ENCODE measurements at regions not wholly inside any gene's neighbourhood (a gene's known extent, or its start where the extent isn't known, plus 50 kb on each side); places are given as distances from the start of the nearest gene placed in this dataset.

GRCh38 chr4:171629737-171630136 lies 183.5 kb upstream of the GALNTL6 start:
- DNase-seq (ENCODE audit: low spot score) = no peak

- no peak for DNase-seq (ENCODE audit: low spot score)
These were observed 184.0 kb upstream of the GALNTL6 start for GRCh38 chr4:171629182-171629581.

GRCh38 chr4:171626554-171626953 lies 186.7 kb upstream of the GALNTL6 start:
- no peak for DNase-seq (ENCODE audit: low spot score)

GRCh38 chr4:171622729-171623128 lies 190.5 kb upstream of the GALNTL6 start:
- no peak for DNase-seq (ENCODE audit: low spot score)

- no peak for DNase-seq (ENCODE audit: low spot score)
These were observed 191.6 kb upstream of the GALNTL6 start for GRCh38 chr4:171621646-171622045.

GRCh38 chr4:171612907-171613306 lies 200.3 kb upstream of the GALNTL6 start:
- DNase-seq (ENCODE audit: low spot score) = no peak

GRCh38 chr4:171602638-171603355 lies 210.4 kb upstream of the GALNTL6 start:
- no peak for DNase-seq (ENCODE audit: low spot score)

- DNase-seq (ENCODE audit: low spot score) = no peak
These were observed 212.1 kb upstream of the GALNTL6 start for GRCh38 chr4:171601091-171601490.

- DNase-seq (ENCODE audit: low spot score) = no peak
These were observed 213.6 kb upstream of the GALNTL6 start for GRCh38 chr4:171599628-171600027.

- DNase-seq (ENCODE audit: low spot score) = no peak
These were observed 218.9 kb upstream of the GALNTL6 start for GRCh38 chr4:171594293-171594692.

- DNase-seq (ENCODE audit: low spot score) = no peak
These were observed 222.5 kb upstream of the GALNTL6 start for GRCh38 chr4:171590716-171591115.

- DNase-seq (ENCODE audit: low spot score) = no peak
These were observed 224.4 kb upstream of the GALNTL6 start for GRCh38 chr4:171588764-171589163.

- no peak for DNase-seq (ENCODE audit: low spot score)
These were observed 225.1 kb upstream of the GALNTL6 start for GRCh38 chr4:171588051-171588545.

GRCh38 chr4:171583790-171584189 lies 229.4 kb upstream of the GALNTL6 start:
- no peak for DNase-seq (ENCODE audit: low spot score)

- no peak for DNase-seq (ENCODE audit: low spot score)
These were observed 230.1 kb upstream of the GALNTL6 start for GRCh38 chr4:171582961-171583581.

- DNase-seq (ENCODE audit: low spot score) = no peak
These were observed 240.0 kb upstream of the GALNTL6 start for GRCh38 chr4:171573181-171573580.

GRCh38 chr4:171565130-171565788 lies 247.9 kb upstream of the GALNTL6 start:
- no peak for DNase-seq (ENCODE audit: low spot score)

GRCh38 chr4:171561419-171561818 lies 251.8 kb upstream of the GALNTL6 start:
- no peak for DNase-seq (ENCODE audit: low spot score)

GRCh38 chr4:171553961-171554360 lies 259.2 kb upstream of the GALNTL6 start:
- no peak for DNase-seq (ENCODE audit: low spot score)

- no peak for DNase-seq (ENCODE audit: low spot score)
These were observed 270.6 kb upstream of the GALNTL6 start for GRCh38 chr4:171542640-171543039.

- DNase-seq (ENCODE audit: low spot score) = no peak
These were observed 274.6 kb upstream of the GALNTL6 start for GRCh38 chr4:171538601-171539100.

GRCh38 chr4:171534391-171534790 lies 278.8 kb upstream of the GALNTL6 start:
- no peak for DNase-seq (ENCODE audit: low spot score)

GRCh38 chr4:171532968-171533367 lies 280.2 kb upstream of the GALNTL6 start:
- no peak for DNase-seq (ENCODE audit: low spot score)

Data from hepatic stellate cell (primary cell).